K562 (cell line): ENCODE measurements at regions not wholly inside any gene's neighbourhood (a gene's known extent, or its start where the extent isn't known, plus 50 kb on each side); places are given as distances from the start of the nearest gene placed in this dataset.

Experiments used
- ATAC-seq: fragments of 200-7000 bp; cut with Tn5 transposase; 3 replicates; pipeline ENCODE4 v1.9.1; 2020; ENCODE audit warnings: moderate library complexity
- BruUV-seq: library from RNA; stranded (reverse); fragments of 400-500 nt; replicated peaks from 2 replicates; lab custom pipeline; 2021; lab: Mats Ljungman, UMichigan
- CTCF ChIA-PET: fragments of 300-600 bp; formaldehyde crosslinking; extraction: SDS; loops from one replicate; lab custom pipeline; 2021; ENCODE audit warnings: low intra/inter-chr PET ratio; lab: Yijun Ruan, JAX
- POLR2A ChIA-PET: fragments of 300-600, 350-650 bp; sonication (Branson Sonifier 250); formaldehyde crosslinking; extraction: SDS; loops from one replicate; lab custom pipeline; 2021; ENCODE audit warnings: antibody characterized with exemption, inconsistent platforms; lab: Yijun Ruan, JAX
- DNase-seq, 4 experiments: peaks; one replicate each; pipeline versions ENCODE4 v3.0.0 to v3.0.0-alpha.2; 2011 to 2018; ENCODE audit warnings: low spot score in 3 of 4, mixed read lengths in 3 of 4; ENCODE audit errors: extremely low read depth in 1 of 4
- FAIRE-seq: peaks from 2 replicates; lab custom pipeline; 2011; peaks lifted over from hg19 to GRCh38; lab: Jason Lieb, UNC
- H2AFZ ChIP-seq: 2 replicates; pipeline ENCODE4 v1.6.0; 2011; ENCODE audit warnings: low read depth, low read length, control low read depth, inconsistent platforms
- H3K27ac ChIP-seq: fragments of 200-600 bp; 3 replicates; pipeline ENCODE4 v1.8.0; 2011; ENCODE audit warnings: low read depth, mild to moderate bottlenecking, control low read depth, inconsistent platforms, low read length, moderate library complexity, mixed read lengths; ENCODE audit errors: extremely low read depth
- H3K27me3 ChIP-seq, 2 experiments: fragments of 300-600 bp in 1 of 2; 2 replicates in 1 of 2; 3 replicates in 1 of 2; pipeline versions ENCODE4 v1.6.0 to v1.8.0; 2011; ENCODE audit warnings: inconsistent platforms in 2 of 2, low read length in 2 of 2, mild to moderate bottlenecking in 1 of 2, mixed read lengths in 1 of 2, moderate library complexity in 1 of 2; ENCODE audit not compliant: control insufficient read depth in 2 of 2, insufficient read depth in 2 of 2
- H3K36me3 ChIP-seq: fragments of 300-600 bp; 3 replicates; pipeline ENCODE4 v1.8.0; 2011; ENCODE audit warnings: mild to moderate bottlenecking, low read length, inconsistent platforms; ENCODE audit not compliant: control insufficient read depth, insufficient read depth
- H3K4me1 ChIP-seq, 2 experiments: fragments of 200-600 bp in 1 of 2; replicated peaks in 1 of 2; 2 replicates in 1 of 2; 3 replicates in 1 of 2; pipeline versions ENCODE4 v1.5.1 to v1.8.0; 2011; ENCODE audit warnings: inconsistent platforms in 2 of 2, low read length in 2 of 2, mild to moderate bottlenecking in 1 of 2, mixed read lengths in 1 of 2, moderate library complexity in 1 of 2; ENCODE audit not compliant: control insufficient read depth in 2 of 2, insufficient read depth in 2 of 2
- H3K4me2 ChIP-seq: 2 replicates; pipeline ENCODE4 v1.6.1; 2011; ENCODE audit warnings: low read length, control low read depth, inconsistent platforms, mixed read lengths; ENCODE audit not compliant: insufficient read depth
- H3K4me3 ChIP-seq: fragments of 200-600 bp; sonication (generic), shearing (Covaris generic); 2 replicates; pipeline ENCODE4 v1.5.1; 2016; ENCODE audit warnings: control low read depth, inconsistent platforms
- H3K79me2 ChIP-seq: fragments of 200-600 bp; 3 replicates; pipeline ENCODE4 v1.8.0; 2011; ENCODE audit warnings: low read length, inconsistent platforms; ENCODE audit not compliant: control insufficient read depth, insufficient read depth
- H3K9ac ChIP-seq, 2 experiments: 2 replicates each; pipeline versions ENCODE4 v1.6.0 to v1.6.1; 2011; ENCODE audit warnings: low read depth in 2 of 2, low read length in 2 of 2, control low read depth in 1 of 2, inconsistent platforms in 1 of 2, mild to moderate bottlenecking in 1 of 2, mixed read lengths in 1 of 2; ENCODE audit not compliant: insufficient read depth in 1 of 2
- H3K9me1 ChIP-seq: one replicate; pipeline ENCODE4 v1.6.0; 2011; ENCODE audit warnings: inconsistent platforms, mild to moderate bottlenecking, low read length, moderate library complexity; ENCODE audit not compliant: control insufficient read depth, insufficient read depth
- H3K9me3 ChIP-seq: replicated peaks from 2 replicates; pipeline ENCODE4 v1.5.1; 2011; ENCODE audit warnings: low read depth, low read length, inconsistent platforms; ENCODE audit not compliant: control insufficient read depth, insufficient read depth
- H4K20me1 ChIP-seq: replicated peaks from 2 replicates; pipeline ENCODE4 v1.6.1; 2011; ENCODE audit warnings: low read length, inconsistent platforms, mixed read lengths; ENCODE audit not compliant: control insufficient read depth, insufficient read depth
- BACH1 ChIP-seq: fragments of 200-800 bp; sonication (Bioruptor generic); IDR thresholded peaks from 2 replicates; pipeline ENCODE4 v1.6.1; 2016; ENCODE audit warnings: missing genetic modification characterization, missing compliant biosample characterization
- CHD4 ChIP-seq: fragments of 200-600 bp; sonication (generic); IDR thresholded peaks from 3 replicates; pipeline ENCODE4 v1.6.1; 2012; ENCODE audit warnings: low read depth, mild to moderate bottlenecking, mixed read lengths, low read length, inconsistent platforms; ENCODE audit not compliant: insufficient read depth, insufficient replicate concordance, poor library complexity, severe bottlenecking
- PCBP2 ChIP-seq: fragments of 200-400 bp; formaldehyde crosslinking; IDR thresholded peaks from 2 replicates; pipeline ENCODE4 v1.6.1; 2018; ENCODE audit warnings: low read length, low read depth, mild to moderate bottlenecking, moderate library complexity; ENCODE audit not compliant: poor library complexity, severe bottlenecking
- PML ChIP-seq: IDR thresholded peaks from 2 replicates; pipeline ENCODE4 v1.6.1; 2012; ENCODE audit warnings: low read length, inconsistent platforms
- RBM14 ChIP-seq: fragments of 200-400 bp; formaldehyde crosslinking; IDR thresholded peaks from 2 replicates; pipeline ENCODE4 v1.6.1; 2018; ENCODE audit warnings: low read depth, mild to moderate bottlenecking, low read length, moderate library complexity, borderline replicate concordance; ENCODE audit not compliant: insufficient read depth
- SRSF7 ChIP-seq: fragments of 200-400 bp; formaldehyde crosslinking; optimal IDR thresholded peaks from 2 replicates; pipeline ENCODE3; 2017; ENCODE audit warnings: mild to moderate bottlenecking, low read depth, low read length
- XRCC5 ChIP-seq: fragments of 200-400 bp; formaldehyde crosslinking; IDR thresholded peaks from 2 replicates; pipeline ENCODE4 v1.6.1; 2017; ENCODE audit warnings: low read depth, mild to moderate bottlenecking, low read length
- WGBS: fragments of 100-300 bp; shearing (Covaris generic); methylation state at CpG from one replicate; pipeline ENCODE4 v1.1.6; 2016; ENCODE audit warnings: low coverage, mixed read lengths; ENCODE audit not compliant: insufficient coverage; ENCODE audit errors: missing lambda C conversion rate; 5-methylcytosine and 5-hydroxymethylcytosine counted together
- in situ Hi-C: fragments of 300-500 bp; cut with MboI; formaldehyde crosslinking; loops from 4 replicates; pipeline ENCODE4 v1.15.0; 2018; ENCODE audit warnings: inconsistent platforms, mixed read lengths
- intact Hi-C: fragments of 100-400 bp; cut with micrococcal nuclease; formaldehyde crosslinking; loops from 2 replicates; pipeline ENCODE4 v1.14.2; 2022

- H3K4me2 ChIP-seq = no peak overlapping the region
- no peaks in the 10 kb centered on the region for H3K36me3 ChIP-seq
- FAIRE-seq (no peak), DNase-seq (no peak), ATAC-seq (no peak)
- H3K4me3 ChIP-seq = no peak overlapping the region
- no peak overlapping the region for H2AFZ ChIP-seq
- no peak overlapping the region for H3K27ac ChIP-seq
- H3K9me1 ChIP-seq = no peaks in the 10 kb centered on the region
- ChIA-PET CTCF (no interaction called here), POLR2A (no interaction called here)
- in situ Hi-C loops (no loop called here), intact Hi-C loops (no loop called here)
- BruUV-seq = no TSS peak
- 0% methylated on average over 7 of the region's 8 CpGs for WGBS
- H3K9ac ChIP-seq = no peak overlapping the region
- no peaks in the 10 kb centered on the region for H3K79me2 ChIP-seq
- no peaks in the 10 kb centered on the region for H3K9me3 ChIP-seq
- H3K4me1 ChIP-seq = no peaks in the 10 kb centered on the region
- no peaks in the 10 kb centered on the region; the same call in 1 of the 2 replicates for H4K20me1 ChIP-seq
- no peak for TF ChIP-seq SRSF7
- TF ChIP-seq BACH1 (tag) = no peak
- TF ChIP-seq RBM14 = no peak
- TF ChIP-seq PML = no peak
- TF ChIP-seq XRCC5 = no peak
- no peak for TF ChIP-seq PCBP2
- TF ChIP-seq CHD4 = no peak
- peaks cover 0 to 6% of the 10 kb centered on the region in 2 experiments; a peak in 1 of 5 replicates for H3K27me3 ChIP-seq
Observed at GRCh38 chr16:6375465-6376075, 957.1 kb upstream of the RBFOX1 start.
